Natural killer cell (primary cell): ENCODE measurements at regions not wholly inside any gene's neighbourhood (a gene's known extent, or its start where the extent isn't known, plus 50 kb on each side); places are given as distances from the start of the nearest gene placed in this dataset.
"Not testable (repeated sequence)": the region's sequence is repeated elsewhere in the genome, so short reads cannot be mapped to it uniquely, and the experiment has no call there.

Experiments
- ATAC-seq, 3 donors: fragments of 150-1000 bp in 2 of 3; fragments of 200-7000 bp in 1 of 3; cut with Tn5 transposase; 1 replicate in 1 of 3; 2 replicates in 2 of 3; pipeline ENCODE4 v1.10.0; 2021; ENCODE audit warnings: mild to moderate bottlenecking in 2 of 3, moderate library complexity in 2 of 3
- DNase-seq, 2 donors: peaks; one replicate each; pipeline versions ENCODE4 v3.0.0 to v3.0.0-alpha.2; 2013 to 2021; ENCODE audit warnings: mixed read lengths in 1 of 2
- H3K27ac ChIP-seq: one replicate; pipeline ENCODE4 v1.5.1; 2013; ENCODE audit warnings: mild to moderate bottlenecking, low read length
- H3K27me3 ChIP-seq: one replicate; pipeline ENCODE4 v1.6.1; 2013; ENCODE audit warnings: low read length; ENCODE audit not compliant: control insufficient read depth, insufficient read depth
- H3K36me3 ChIP-seq: one replicate; pipeline ENCODE4 v1.6.1; 2013; ENCODE audit warnings: low read length; ENCODE audit not compliant: control insufficient read depth, insufficient read depth
- H3K4me1 ChIP-seq: one replicate; pipeline ENCODE4 v1.6.1; 2013; ENCODE audit warnings: low read length; ENCODE audit not compliant: control insufficient read depth, insufficient read depth
- H3K4me3 ChIP-seq: one replicate; pipeline ENCODE4 v1.5.1; 2013; ENCODE audit warnings: low read length
- H3K9me3 ChIP-seq: one replicate; pipeline ENCODE4 v1.6.1; 2013; ENCODE audit warnings: low read length; ENCODE audit not compliant: control insufficient read depth, insufficient read depth
- H3K27ac Mint-ChIP-seq, 2 donors: one replicate each; pipeline ENCODE4 v1.8.0; 2022; ENCODE audit warnings: mild to moderate bottlenecking in 2 of 2, mixed read lengths in 2 of 2, moderate library complexity in 1 of 2
- H3K27me3 Mint-ChIP-seq, 2 donors: one replicate each; pipeline ENCODE4 v1.8.0; 2022; ENCODE audit warnings: low read depth in 2 of 2, mixed read lengths in 2 of 2
- H3K36me3 Mint-ChIP-seq: one replicate; pipeline ENCODE4 v1.8.0; 2022; ENCODE audit warnings: mixed read lengths
- H3K4me1 Mint-ChIP-seq, 2 donors: one replicate each; pipeline ENCODE4 v1.8.0; 2022; ENCODE audit warnings: mixed read lengths in 2 of 2
- H3K4me3 Mint-ChIP-seq: one replicate; pipeline ENCODE4 v1.8.0; 2022; ENCODE audit warnings: mild to moderate bottlenecking, moderate library complexity, mixed read lengths
- H3K9me3 Mint-ChIP-seq, 2 donors: one replicate each; pipeline ENCODE4 v1.8.0; 2022; ENCODE audit warnings: mixed read lengths in 2 of 2
- WGBS: methylation state at CpG from one replicate; pipeline ENCODE4 v1.1.7; 2013; ENCODE audit warnings: missing lambda C conversion rate; ENCODE audit not compliant: insufficient coverage; 5-methylcytosine and 5-hydroxymethylcytosine counted together
- intact Hi-C: fragments of 100-400 bp; cut with micrococcal nuclease; formaldehyde crosslinking; loops from one replicate; pipeline ENCODE4 v1.14.2; 2022
- TF ChIP-seq, protein P1 (sequence below): fragments of 200-600 bp; IDR thresholded peaks from one replicate; pipeline ENCODE4 v1.8.0; 2022; ENCODE audit warnings: antibody characterized with exemption

DNA sequence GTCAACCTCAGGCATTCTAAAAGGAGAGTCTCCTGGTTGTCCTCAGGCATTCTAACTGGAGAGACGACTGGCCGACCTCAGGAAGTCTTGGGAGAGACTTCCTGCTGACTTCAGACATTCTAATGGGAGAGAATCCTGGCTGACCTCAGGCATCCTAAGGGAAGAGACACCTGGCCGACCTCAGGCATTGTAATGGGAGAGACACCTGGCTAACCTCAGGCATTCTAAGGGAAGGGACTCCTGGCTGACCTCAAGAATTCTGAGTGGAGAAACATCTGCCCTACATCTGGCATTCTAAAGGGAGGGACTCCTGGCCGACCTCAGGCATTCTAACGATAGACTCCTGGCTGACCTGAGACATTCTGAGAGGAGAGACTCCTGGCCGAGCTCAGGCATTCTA is 1353.3 kb downstream of the UQCRFS1 start:
- ATAC-seq (no peak), DNase-seq (no peak)
- 93% methylated on average over 6 of the region's 6 CpGs for WGBS
- Histone ChIP-seq H3K9me3 (peaks cover 35% of the 10 kb centered on the region), H3K4me3 (no peak overlapping the region), H3K4me1 (no peaks in the 10 kb centered on the region), H3K27me3 (no peaks in the 10 kb centered on the region), H3K36me3 (no peaks in the 10 kb centered on the region), H3K27ac (no peak overlapping the region)
- no peak overlapping the region for H3K4me3 Mint-ChIP-seq
- intact Hi-C loops: no loop called here
- H3K4me1 Mint-ChIP-seq: no peaks in the 10 kb centered on the region
- peaks cover 35% of the 10 kb centered on the region for H3K36me3 Mint-ChIP-seq
- no peak overlapping the region for H3K27ac Mint-ChIP-seq
- peaks cover 19 to 35% of the 10 kb centered on the region in 2 donors for H3K9me3 Mint-ChIP-seq
- TF ChIP-seq, protein P1, sequence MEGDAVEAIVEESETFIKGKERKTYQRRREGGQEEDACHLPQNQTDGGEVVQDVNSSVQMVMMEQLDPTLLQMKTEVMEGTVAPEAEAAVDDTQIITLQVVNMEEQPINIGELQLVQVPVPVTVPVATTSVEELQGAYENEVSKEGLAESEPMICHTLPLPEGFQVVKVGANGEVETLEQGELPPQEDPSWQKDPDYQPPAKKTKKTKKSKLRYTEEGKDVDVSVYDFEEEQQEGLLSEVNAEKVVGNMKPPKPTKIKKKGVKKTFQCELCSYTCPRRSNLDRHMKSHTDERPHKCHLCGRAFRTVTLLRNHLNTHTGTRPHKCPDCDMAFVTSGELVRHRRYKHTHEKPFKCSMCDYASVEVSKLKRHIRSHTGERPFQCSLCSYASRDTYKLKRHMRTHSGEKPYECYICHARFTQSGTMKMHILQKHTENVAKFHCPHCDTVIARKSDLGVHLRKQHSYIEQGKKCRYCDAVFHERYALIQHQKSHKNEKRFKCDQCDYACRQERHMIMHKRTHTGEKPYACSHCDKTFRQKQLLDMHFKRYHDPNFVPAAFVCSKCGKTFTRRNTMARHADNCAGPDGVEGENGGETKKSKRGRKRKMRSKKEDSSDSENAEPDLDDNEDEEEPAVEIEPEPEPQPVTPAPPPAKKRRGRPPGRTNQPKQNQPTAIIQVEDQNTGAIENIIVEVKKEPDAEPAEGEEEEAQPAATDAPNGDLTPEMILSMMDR: no peak
- H3K27me3 Mint-ChIP-seq: no peaks in the 10 kb centered on the region

DNA sequence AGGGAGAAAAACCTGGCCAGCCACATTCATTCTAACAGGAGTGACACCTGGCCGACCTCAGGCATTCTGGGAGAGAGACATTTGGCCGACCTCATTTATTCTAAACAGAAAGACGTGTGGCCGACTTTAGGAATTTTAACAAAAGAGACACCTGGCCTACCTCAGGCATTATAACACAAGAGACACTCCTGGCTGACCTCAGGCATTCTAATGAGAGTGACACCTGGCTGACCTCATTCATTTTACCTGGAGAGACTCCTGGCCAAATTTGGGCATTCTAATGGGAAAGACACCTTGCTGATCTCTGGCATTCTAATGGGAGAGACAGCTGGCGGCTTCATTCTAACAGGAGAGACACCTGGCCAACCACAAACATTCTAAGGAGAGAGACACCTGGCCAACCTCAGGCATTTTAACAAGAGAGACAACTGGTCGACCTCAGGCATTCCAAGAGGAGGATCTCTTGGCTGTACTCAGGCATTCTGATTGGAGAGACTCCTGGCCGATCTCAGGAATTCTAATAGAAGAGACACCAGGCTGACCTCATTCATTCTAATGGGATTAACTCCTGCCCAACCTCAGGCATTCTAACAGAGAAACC is 1353.9 kb downstream of the UQCRFS1 start:
- peaks cover 21 to 38% of the 10 kb centered on the region in 2 donors for H3K9me3 Mint-ChIP-seq
- intact Hi-C loops: no loop called here

DNA sequence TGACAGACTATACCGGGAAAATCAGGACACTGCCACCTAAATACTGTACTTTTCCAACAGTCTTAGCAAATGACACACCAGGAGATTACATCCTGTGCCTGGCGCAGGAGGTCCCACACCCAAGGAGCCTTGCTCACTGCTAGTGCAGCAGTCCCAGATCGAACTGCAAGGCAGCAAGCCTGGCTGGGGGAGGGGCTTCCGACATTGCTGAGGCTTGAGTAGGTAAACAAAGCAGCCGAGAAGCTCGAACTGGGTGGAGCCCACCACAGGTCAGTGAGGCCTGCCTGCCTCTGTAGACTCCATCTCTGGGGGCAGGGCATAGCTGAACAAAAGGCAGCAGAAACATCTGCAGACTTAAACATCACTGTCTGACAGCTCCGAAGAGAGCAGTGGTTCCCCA is 1360.0 kb downstream of the UQCRFS1 start:
- WGBS: 93% methylated on average over 7 of the region's 7 CpGs
- intact Hi-C loops, H3K36me3 Mint-ChIP-seq, DNase-seq, H3K27ac ChIP-seq, ATAC-seq, H3K4me1 Mint-ChIP-seq, H3K27me3 Mint-ChIP-seq, H3K4me3 ChIP-seq, H3K27ac Mint-ChIP-seq, H3K27me3 ChIP-seq, H3K36me3 ChIP-seq, H3K4me3 Mint-ChIP-seq, H3K4me1 ChIP-seq: not testable (repeated sequence)
- H3K9me3 ChIP-seq: peaks cover 48% of the 10 kb centered on the region
- peaks cover 16 to 18% of the 10 kb centered on the region in 2 donors for H3K9me3 Mint-ChIP-seq

More for the DNA sequence above, 1353.9 kb downstream of the UQCRFS1 start:
- Histone ChIP-seq H3K27me3 (no peaks in the 10 kb centered on the region), H3K27ac (no peak overlapping the region), H3K4me3 (no peak overlapping the region), H3K36me3 (no peaks in the 10 kb centered on the region), H3K4me1 (no peaks in the 10 kb centered on the region), H3K9me3 (peaks cover 35% of the 10 kb centered on the region)
- Mint-ChIP-seq H3K4me3 (no peak overlapping the region), H3K4me1 (no peaks in the 10 kb centered on the region), H3K36me3 (peaks cover 35% of the 10 kb centered on the region), H3K27ac (no peak overlapping the region), H3K27me3 (no peaks in the 10 kb centered on the region)
- WGBS: 89% methylated on average over 7 of the region's 7 CpGs
- TF ChIP-seq, protein P1: no peak
- ATAC-seq: no peak
- no peak for DNase-seq

DNA sequence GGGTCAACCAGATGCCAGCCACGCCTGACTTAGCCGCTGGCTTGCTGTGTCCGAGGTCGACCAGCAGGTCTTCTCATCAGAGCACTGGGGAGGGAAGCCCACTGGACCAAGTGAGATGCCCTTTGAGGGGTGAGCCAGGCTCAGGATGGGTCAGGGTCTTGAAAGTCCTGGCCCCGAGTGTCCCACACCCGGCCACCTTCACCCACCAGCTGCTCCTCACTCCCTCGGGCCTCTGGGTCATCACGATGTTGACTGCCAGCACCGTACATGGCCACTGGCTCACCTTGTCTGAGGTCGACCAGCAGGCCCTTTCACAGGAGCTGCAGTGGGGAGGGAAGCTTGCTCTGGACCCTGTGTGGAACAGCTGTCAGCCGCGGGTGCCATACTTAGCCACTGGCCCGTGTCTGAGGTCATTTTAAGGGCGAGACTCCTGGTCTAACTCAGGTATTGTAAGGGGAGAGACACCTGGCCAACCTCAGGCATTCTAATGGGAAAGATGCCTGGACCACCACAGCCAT is 1361.3 kb downstream of the UQCRFS1 start:
- H3K9me3 ChIP-seq: peaks cover 56% of the 10 kb centered on the region
- H3K27me3 ChIP-seq: no peaks in the 10 kb centered on the region
- TF ChIP-seq, protein P1: no peak
- Mint-ChIP-seq H3K36me3 (no peaks in the 10 kb centered on the region), H3K27me3 (no peaks in the 10 kb centered on the region), H3K9me3 (peaks cover 13 to 18% of the 10 kb centered on the region in 2 donors), H3K4me1 (no peaks in the 10 kb centered on the region), H3K27ac (no peak overlapping the region), H3K4me3 (no peak overlapping the region)
- no peaks in the 10 kb centered on the region for H3K4me1 ChIP-seq
- intact Hi-C loops: no loop called here
- 91% methylated on average over 14 of the region's 14 CpGs for WGBS
- H3K27ac ChIP-seq: no peak overlapping the region
- no peaks in the 10 kb centered on the region for H3K36me3 ChIP-seq
- ATAC-seq (no peak), DNase-seq (no peak)
- H3K4me3 ChIP-seq: no peak overlapping the region
